Uterus (tissue), 3 donors: ENCODE measurements at regions not wholly inside any gene's neighbourhood (a gene's known extent, or its start where the extent isn't known, plus 50 kb on each side); places are given as distances from the start of the nearest gene placed in this dataset.

Experiments used
- DNase-seq, 2 donors: peaks; one replicate each; pipeline ENCODE4 v3.0.0-alpha.2; 2019 to 2020
- H3K27ac ChIP-seq, 2 donors: fragments of 200-600 bp; sonication (generic); 1 replicate in 1 of 2; 2 replicates in 1 of 2; pipeline ENCODE4 v1.5.1; 2016 to 2018
- H3K27me3 ChIP-seq, 2 donors: fragments of 200-600 bp; sonication (generic); one replicate each; pipeline ENCODE4 v1.5.1; 2018 to 2019; ENCODE audit warnings: control low read depth in 1 of 2
- H3K36me3 ChIP-seq, 2 donors: fragments of 200-600 bp; sonication (generic); one replicate each; pipeline ENCODE4 v1.5.1; 2019; ENCODE audit warnings: control low read depth in 1 of 2
- H3K4me1 ChIP-seq, 2 donors: fragments of 200-600 bp; sonication (generic); one replicate each; pipeline ENCODE4 v1.5.1; 2018 to 2019; ENCODE audit warnings: control low read depth in 1 of 2
- H3K4me3 ChIP-seq, 2 donors: fragments of 200-600 bp; sonication (generic); 1 replicate in 1 of 2; 2 replicates in 1 of 2; pipeline ENCODE4 v1.5.1; 2018 to 2019; ENCODE audit warnings: mild to moderate bottlenecking in 1 of 2
- H3K9me3 ChIP-seq, 2 donors: fragments of 200-600 bp; sonication (generic); one replicate each; pipeline ENCODE4 v1.5.1; 2019; ENCODE audit warnings: control low read depth in 1 of 2
- POLR2A ChIP-seq, 2 donors: fragments of 450-650 bp; IDR thresholded peaks; one replicate each; pipeline ENCODE4 v1.6.1; 2016; ENCODE audit warnings: antibody characterized with exemption in 2 of 2, mild to moderate bottlenecking in 1 of 2, moderate library complexity in 1 of 2
- intact Hi-C: fragments of 100-400 bp; cut with DNase I; formaldehyde crosslinking; loops from one replicate; pipeline ENCODE4 v1.15.1; 2023; ENCODE audit warnings: low total_unique reads
- TF ChIP-seq, protein P1 (sequence below), 4 experiments: fragments of 200-600 bp in 2 of 4; fragments of 450-650 bp in 2 of 4; sonication (generic) in 2 of 4; IDR thresholded peaks; one replicate each; pipeline ENCODE4 v1.5.1; 2016 to 2019; ENCODE audit warnings: antibody characterized with exemption in 4 of 4, mild to moderate bottlenecking in 2 of 4, moderate library complexity in 1 of 4
- donor health status: DM: yes; HTN: yes; CAD: no.

DNA sequence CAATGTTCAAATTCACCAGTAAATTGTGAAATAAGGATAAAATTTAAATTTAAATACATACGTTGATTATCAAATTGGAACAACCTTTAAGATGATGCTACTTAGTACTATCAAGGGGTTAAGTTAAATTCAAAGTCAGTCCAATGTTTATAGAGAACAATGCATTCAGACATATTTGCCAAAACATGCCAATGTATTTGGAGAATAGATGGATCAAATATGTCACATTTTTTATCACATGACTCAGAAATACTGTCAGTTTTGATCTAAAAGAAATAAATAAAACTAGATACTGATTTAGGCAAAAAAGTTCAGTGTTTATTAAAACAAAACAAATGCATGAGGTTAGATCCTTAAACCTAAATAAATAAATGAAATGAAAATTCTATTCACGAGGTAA, 281.2 kb downstream of the SLITRK5 start:
- no peak overlapping the region for H3K4me3 ChIP-seq
- no peaks in the 10 kb centered on the region for H3K9me3 ChIP-seq
- intact Hi-C loops, result no loop called here
- no peaks in the 10 kb centered on the region for H3K4me1 ChIP-seq
- DNase-seq, result no peak
- H3K27ac ChIP-seq, result no peak overlapping the region
- no peaks in the 10 kb centered on the region for H3K36me3 ChIP-seq
- no peaks in the 10 kb centered on the region for H3K27me3 ChIP-seq
- TF ChIP-seq, protein P1, sequence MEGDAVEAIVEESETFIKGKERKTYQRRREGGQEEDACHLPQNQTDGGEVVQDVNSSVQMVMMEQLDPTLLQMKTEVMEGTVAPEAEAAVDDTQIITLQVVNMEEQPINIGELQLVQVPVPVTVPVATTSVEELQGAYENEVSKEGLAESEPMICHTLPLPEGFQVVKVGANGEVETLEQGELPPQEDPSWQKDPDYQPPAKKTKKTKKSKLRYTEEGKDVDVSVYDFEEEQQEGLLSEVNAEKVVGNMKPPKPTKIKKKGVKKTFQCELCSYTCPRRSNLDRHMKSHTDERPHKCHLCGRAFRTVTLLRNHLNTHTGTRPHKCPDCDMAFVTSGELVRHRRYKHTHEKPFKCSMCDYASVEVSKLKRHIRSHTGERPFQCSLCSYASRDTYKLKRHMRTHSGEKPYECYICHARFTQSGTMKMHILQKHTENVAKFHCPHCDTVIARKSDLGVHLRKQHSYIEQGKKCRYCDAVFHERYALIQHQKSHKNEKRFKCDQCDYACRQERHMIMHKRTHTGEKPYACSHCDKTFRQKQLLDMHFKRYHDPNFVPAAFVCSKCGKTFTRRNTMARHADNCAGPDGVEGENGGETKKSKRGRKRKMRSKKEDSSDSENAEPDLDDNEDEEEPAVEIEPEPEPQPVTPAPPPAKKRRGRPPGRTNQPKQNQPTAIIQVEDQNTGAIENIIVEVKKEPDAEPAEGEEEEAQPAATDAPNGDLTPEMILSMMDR (IDR thresholded peaks at IDR 0.05), result no peak
- no peak for TF ChIP-seq POLR2A (IDR thresholded peaks at IDR 0.05)

- Histone ChIP-seq H3K4me3 (no peak overlapping the region), H3K36me3 (no peaks in the 10 kb centered on the region), H3K4me1 (no peaks in the 10 kb centered on the region), H3K27ac (no peak overlapping the region), H3K9me3 (no peaks in the 10 kb centered on the region), H3K27me3 (no peaks in the 10 kb centered on the region)
- intact Hi-C loops, result no loop called here
- no peak for TF ChIP-seq POLR2A (IDR thresholded peaks at IDR 0.05)
- TF ChIP-seq, protein P1 (IDR thresholded peaks at IDR 0.05), result no peak
- DNase-seq, result no peak
These were observed 282.2 kb downstream of the SLITRK5 start for GRCh38 chr13:87953381-87953780.

- no peak for DNase-seq
- Histone ChIP-seq H3K27me3 (no peaks in the 10 kb centered on the region), H3K4me3 (no peak overlapping the region), H3K4me1 (no peaks in the 10 kb centered on the region), H3K27ac (no peak overlapping the region), H3K9me3 (no peaks in the 10 kb centered on the region), H3K36me3 (no peaks in the 10 kb centered on the region)
- intact Hi-C loops, result no loop called here
- no peak for TF ChIP-seq POLR2A (IDR thresholded peaks at IDR 0.05)
- TF ChIP-seq, protein P1 (IDR thresholded peaks at IDR 0.05), result no peak
These were observed 282.9 kb downstream of the SLITRK5 start for GRCh38 chr13:87954091-87954490.

GRCh38 chr13:87961546-87961945, 290.4 kb downstream of the SLITRK5 start:
- H3K4me1 ChIP-seq, result no peaks in the 10 kb centered on the region
- H3K4me3 ChIP-seq, result no peak overlapping the region
- H3K27ac ChIP-seq, result no peak overlapping the region
- no peaks in the 10 kb centered on the region for H3K27me3 ChIP-seq
- intact Hi-C loops, result no loop called here
- H3K36me3 ChIP-seq, result no peaks in the 10 kb centered on the region
- H3K9me3 ChIP-seq, result no peaks in the 10 kb centered on the region
- TF ChIP-seq, protein P1 (IDR thresholded peaks at IDR 0.05), result no peak
- TF ChIP-seq POLR2A (IDR thresholded peaks at IDR 0.05), result no peak
- no peak for DNase-seq

DNA sequence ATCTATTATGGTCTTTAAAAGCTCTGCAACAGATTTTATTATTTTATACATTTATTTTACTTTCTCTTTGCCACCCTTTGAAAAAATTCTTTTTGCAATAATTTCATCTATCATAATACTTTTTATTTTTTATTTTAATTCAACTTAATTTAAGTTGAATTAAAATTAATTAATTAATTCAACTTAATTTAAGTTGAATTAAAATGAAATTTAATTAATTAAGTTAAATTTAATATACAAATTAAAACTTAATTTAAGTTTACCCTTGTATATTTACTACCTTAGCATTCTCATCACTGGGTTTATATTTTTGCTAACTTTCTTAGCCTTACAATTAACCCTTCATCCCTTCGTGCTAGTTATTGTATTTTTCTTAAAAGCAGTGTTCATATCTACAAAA, 301.4 kb downstream of the SLITRK5 start:
- Histone ChIP-seq H3K4me1 (no peaks in the 10 kb centered on the region), H3K27me3 (no peaks in the 10 kb centered on the region), H3K27ac (no peak overlapping the region), H3K9me3 (no peaks in the 10 kb centered on the region), H3K4me3 (no peak overlapping the region), H3K36me3 (no peaks in the 10 kb centered on the region)
- DNase-seq, result no peak
- intact Hi-C loops, result no loop called here
- TF ChIP-seq POLR2A (IDR thresholded peaks at IDR 0.05), result no peak
- TF ChIP-seq, protein P1 (IDR thresholded peaks at IDR 0.05), result no peak
